Thyroid gland (tissue), 4 donors: ENCODE measurements at regions not wholly inside any gene's neighbourhood (a gene's known extent, or its start where the extent isn't known, plus 50 kb on each side); places are given as distances from the start of the nearest gene placed in this dataset.
"Not testable (repeated sequence)": the region's sequence is repeated elsewhere in the genome, so short reads cannot be mapped to it uniquely, and the experiment has no call there.

Experiments used
- DNase-seq, 2 donors: peaks; one replicate each; pipeline ENCODE4 v3.0.0-alpha.2; 2019
- H3K27ac ChIP-seq, 3 donors: fragments of 200-600 bp; sonication (generic); 1 replicate in 2 of 3; 2 replicates in 1 of 3; pipeline ENCODE4 v1.5.1; 2016 to 2019; ENCODE audit warnings: mild to moderate bottlenecking in 1 of 3, moderate library complexity in 1 of 3
- H3K27me3 ChIP-seq: fragments of 200-600 bp; sonication (generic); one replicate; pipeline ENCODE4 v1.5.1; 2019
- H3K36me3 ChIP-seq, 2 donors: fragments of 200-600 bp; sonication (generic); one replicate each; pipeline ENCODE4 v1.5.1; 2016 to 2019
- H3K4me1 ChIP-seq, 2 donors: fragments of 200-600 bp; sonication (generic); one replicate each; pipeline ENCODE4 v1.5.1; 2017 to 2019
- H3K4me3 ChIP-seq, 3 donors: fragments of 200-600 bp; sonication (generic); replicated peaks in 1 of 3; 1 replicate in 2 of 3; 2 replicates in 1 of 3; pipeline ENCODE4 v1.5.1; 2016; ENCODE audit warnings: mild to moderate bottlenecking in 1 of 3
- H3K9me3 ChIP-seq: fragments of 200-600 bp; sonication (generic); one replicate; pipeline ENCODE4 v1.5.1; 2017
- POLR2A ChIP-seq, 2 donors: fragments of 450-650 bp; IDR thresholded peaks; one replicate each; pipeline ENCODE4 v1.6.1; 2017; ENCODE audit warnings: antibody characterized with exemption in 2 of 2, mild to moderate bottlenecking in 2 of 2, moderate library complexity in 1 of 2
- WGBS, 2 donors: methylation state at CpG; one replicate each; pipeline ENCODE4 v1.1.5; 2017; 5-methylcytosine and 5-hydroxymethylcytosine counted together
- intact Hi-C: fragments of 100-400 bp; cut with DNase I; formaldehyde crosslinking; loops from one replicate; pipeline ENCODE4 v1.15.1; 2023
- TF ChIP-seq, protein P1 (sequence below), 6 experiments: fragments of 200-600 bp in 3 of 6; fragments of 450-650 bp in 3 of 6; sonication (generic) in 3 of 6; IDR thresholded peaks; one replicate each; pipeline ENCODE4 v1.5.1; 2016 to 2019; ENCODE audit warnings: antibody characterized with exemption in 6 of 6, mild to moderate bottlenecking in 2 of 6, inconsistent platforms in 1 of 6, moderate library complexity in 1 of 6

DNA sequence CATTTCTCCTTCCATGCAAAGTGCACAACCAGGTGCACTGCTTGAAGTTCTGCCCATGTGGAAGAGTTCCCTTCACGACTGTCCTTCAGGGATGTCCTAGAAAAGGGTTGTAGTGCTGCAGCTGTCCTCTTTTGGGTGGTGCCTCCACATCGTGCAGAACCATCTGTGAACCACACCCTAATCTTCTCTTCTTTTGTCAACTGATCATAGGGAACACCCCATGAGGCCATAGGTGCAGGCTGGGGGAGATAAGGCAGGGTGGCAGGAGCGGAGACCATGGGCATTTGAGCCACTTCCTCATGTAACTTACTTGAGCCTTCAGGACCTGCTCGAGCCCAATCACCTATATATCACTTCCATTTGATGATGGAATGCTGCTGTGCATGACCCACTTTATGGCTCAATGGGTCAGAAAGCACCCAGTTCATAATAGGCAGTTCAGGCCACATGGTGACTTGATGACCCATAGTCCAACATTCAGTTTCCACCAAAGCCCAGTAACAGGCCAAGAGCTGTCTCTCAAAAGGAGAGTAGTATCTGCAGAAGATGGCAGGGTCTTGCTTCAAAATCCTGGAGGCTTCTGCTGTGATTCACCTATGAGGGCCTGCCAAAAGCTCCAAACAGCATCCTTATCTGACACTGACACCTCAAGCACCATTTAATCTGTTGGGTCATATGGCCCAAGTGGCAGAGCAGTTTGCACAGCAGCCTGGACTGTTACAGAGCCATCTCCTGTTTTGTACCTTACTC is 84.7 kb upstream of the CYRIA start:
- Histone ChIP-seq H3K27me3 (no peaks in the 10 kb centered on the region), H3K27ac (no peak overlapping the region), H3K4me3 (no peak overlapping the region), H3K9me3 (no peaks in the 10 kb centered on the region), H3K4me1 (peaks cover 1 to 8% of the 10 kb centered on the region in 2 donors), H3K36me3 (no peaks in the 10 kb centered on the region)
- 90 to 91% methylated on average over 4 of the region's 4 CpGs for WGBS, 2 donors
- no peak for TF ChIP-seq POLR2A (IDR thresholded peaks at IDR 0.05)
- TF ChIP-seq, protein P1, sequence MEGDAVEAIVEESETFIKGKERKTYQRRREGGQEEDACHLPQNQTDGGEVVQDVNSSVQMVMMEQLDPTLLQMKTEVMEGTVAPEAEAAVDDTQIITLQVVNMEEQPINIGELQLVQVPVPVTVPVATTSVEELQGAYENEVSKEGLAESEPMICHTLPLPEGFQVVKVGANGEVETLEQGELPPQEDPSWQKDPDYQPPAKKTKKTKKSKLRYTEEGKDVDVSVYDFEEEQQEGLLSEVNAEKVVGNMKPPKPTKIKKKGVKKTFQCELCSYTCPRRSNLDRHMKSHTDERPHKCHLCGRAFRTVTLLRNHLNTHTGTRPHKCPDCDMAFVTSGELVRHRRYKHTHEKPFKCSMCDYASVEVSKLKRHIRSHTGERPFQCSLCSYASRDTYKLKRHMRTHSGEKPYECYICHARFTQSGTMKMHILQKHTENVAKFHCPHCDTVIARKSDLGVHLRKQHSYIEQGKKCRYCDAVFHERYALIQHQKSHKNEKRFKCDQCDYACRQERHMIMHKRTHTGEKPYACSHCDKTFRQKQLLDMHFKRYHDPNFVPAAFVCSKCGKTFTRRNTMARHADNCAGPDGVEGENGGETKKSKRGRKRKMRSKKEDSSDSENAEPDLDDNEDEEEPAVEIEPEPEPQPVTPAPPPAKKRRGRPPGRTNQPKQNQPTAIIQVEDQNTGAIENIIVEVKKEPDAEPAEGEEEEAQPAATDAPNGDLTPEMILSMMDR (IDR thresholded peaks at IDR 0.05): no peak
- intact Hi-C loops: no loop called here
- DNase-seq: no peak

DNA sequence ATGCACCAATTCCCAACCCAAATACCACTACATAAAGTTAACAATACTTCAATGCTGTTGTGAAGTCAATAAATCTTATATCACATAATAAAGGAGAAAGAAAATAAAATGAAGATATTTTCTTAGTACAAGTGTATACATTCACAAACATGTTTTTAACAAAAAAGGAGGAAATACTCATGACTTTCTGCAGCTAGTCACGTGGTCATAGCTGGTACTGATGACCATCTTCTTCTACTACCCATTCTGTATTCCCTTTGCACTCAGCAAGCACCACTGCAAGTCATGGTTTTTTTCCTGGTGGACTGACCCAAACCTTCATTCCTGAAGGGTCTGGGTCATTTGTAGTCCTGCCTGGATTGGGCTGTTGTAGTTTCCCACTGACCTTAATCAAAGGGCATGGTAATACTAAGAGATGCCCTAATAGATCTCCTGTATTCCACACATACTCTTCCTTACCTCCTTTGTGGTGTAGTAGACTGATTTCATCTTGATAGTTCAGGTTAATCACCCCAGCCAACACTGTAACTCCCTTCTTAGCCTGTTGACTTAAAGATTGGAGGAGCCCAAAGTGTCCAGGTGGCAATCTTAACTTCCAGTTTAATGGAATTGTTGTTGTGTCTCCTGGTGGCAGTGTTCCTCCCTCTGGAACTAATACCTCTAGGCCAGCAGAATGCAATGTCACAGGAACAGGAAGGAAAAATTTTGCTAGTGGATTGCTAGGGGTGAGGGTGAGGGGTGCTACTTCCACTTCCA is 83.1 kb upstream of the CYRIA start:
- WGBS, 2 donors: 84 to 86% methylated on average over 1 of the region's 1 CpG
- peaks cover 7 to 21% of the 10 kb centered on the region in 2 donors for H3K4me1 ChIP-seq
- intact Hi-C loops, H3K4me3 ChIP-seq, H3K9me3 ChIP-seq, H3K36me3 ChIP-seq, H3K27ac ChIP-seq, H3K27me3 ChIP-seq, DNase-seq: not testable (repeated sequence)

DNA sequence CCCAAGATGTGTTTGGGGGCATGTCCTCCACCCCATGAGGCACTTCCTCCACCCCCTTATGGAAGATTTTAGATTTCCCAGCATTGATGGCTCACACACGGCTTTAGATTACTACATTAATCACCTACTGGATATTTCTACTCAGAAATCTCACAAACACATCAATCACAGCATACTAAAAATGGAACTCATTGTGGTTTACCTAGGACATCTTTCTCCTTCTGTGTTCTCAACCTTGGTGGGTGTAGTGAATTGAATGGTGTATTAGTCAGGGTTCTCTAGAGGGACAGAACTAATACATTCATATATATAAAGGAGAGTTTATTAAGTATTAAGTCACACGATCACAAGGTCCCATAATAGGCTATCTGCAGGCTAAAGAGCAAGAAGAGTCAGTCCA is 82.1 kb upstream of the CYRIA start:
- no peak overlapping the region for H3K27ac ChIP-seq
- WGBS, 2 donors: 92 to 98% methylated on average over 2 of the region's 2 CpGs
- no peaks in the 10 kb centered on the region for H3K9me3 ChIP-seq
- no peak overlapping the region for H3K4me3 ChIP-seq
- intact Hi-C loops: no loop called here
- no peaks in the 10 kb centered on the region for H3K27me3 ChIP-seq
- H3K4me1 ChIP-seq: peaks cover 7 to 21% of the 10 kb centered on the region in 2 donors
- no peak for DNase-seq
- H3K36me3 ChIP-seq: no peaks in the 10 kb centered on the region
- TF ChIP-seq POLR2A (IDR thresholded peaks at IDR 0.05): no peak

DNA sequence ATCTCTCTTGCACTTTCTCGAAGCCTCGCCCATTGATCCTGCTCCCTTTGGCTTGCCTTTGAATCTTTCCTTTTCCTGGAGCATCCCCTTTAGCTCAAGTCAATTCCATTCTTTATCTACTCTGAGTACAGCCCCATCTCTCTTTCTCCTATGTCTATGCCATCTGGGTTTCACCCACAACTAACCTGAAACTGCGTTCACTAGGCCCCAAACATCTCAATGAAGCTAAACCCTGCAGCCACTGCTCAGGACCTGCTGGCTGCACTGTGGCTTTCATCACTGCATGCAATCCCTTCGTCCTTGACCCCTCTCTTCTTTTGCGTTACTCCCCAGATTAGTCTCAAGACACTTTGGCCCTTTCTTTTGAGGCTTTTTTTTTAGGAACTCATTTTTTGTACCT is 81.6 kb upstream of the CYRIA start:
- H3K36me3 ChIP-seq: no peaks in the 10 kb centered on the region
- H3K27ac ChIP-seq: no peak overlapping the region
- intact Hi-C loops: no loop called here
- H3K9me3 ChIP-seq: no peaks in the 10 kb centered on the region
- WGBS, 2 donors: 94 to 95% methylated on average over 5 of the region's 5 CpGs
- no peak for DNase-seq
- H3K4me3 ChIP-seq: no peak overlapping the region
- no peak for TF ChIP-seq POLR2A (IDR thresholded peaks at IDR 0.05)
- TF ChIP-seq, protein P1 (IDR thresholded peaks at IDR 0.05): no peak
- peaks cover 7 to 21% of the 10 kb centered on the region in 2 donors for H3K4me1 ChIP-seq
- no peaks in the 10 kb centered on the region for H3K27me3 ChIP-seq

DNA sequence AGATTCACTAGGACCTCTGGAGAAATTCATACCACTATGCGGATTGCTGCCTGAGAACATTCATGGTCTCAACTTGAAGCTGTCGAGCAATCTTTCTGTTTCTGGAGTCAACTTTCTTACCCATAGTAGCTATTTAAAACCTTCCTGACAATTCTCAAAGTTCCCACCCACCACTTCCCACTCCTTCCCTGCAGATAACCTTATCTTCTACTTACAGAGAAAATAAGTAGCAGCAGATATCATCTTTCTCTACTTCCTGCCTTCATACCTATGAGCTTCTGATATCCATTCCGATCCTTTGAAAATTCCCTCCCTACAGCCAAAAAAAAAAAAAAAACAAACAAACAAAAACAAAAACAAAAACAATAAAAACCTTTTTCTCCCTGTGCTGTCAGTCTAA is 81.2 kb upstream of the CYRIA start:
- no peaks in the 10 kb centered on the region for H3K36me3 ChIP-seq

More for the DNA sequence above, 81.2 kb upstream of the CYRIA start:
- intact Hi-C loops: no loop called here
- TF ChIP-seq POLR2A (IDR thresholded peaks at IDR 0.05): no peak
- TF ChIP-seq, protein P1 (IDR thresholded peaks at IDR 0.05): no peak
- DNase-seq: no peak
- Histone ChIP-seq H3K4me1 (peaks cover 7 to 21% of the 10 kb centered on the region in 2 donors), H3K27ac (no peak overlapping the region), H3K4me3 (no peak overlapping the region), H3K9me3 (no peaks in the 10 kb centered on the region), H3K27me3 (no peaks in the 10 kb centered on the region)
- 85 to 87% methylated on average over 3 of the region's 3 CpGs for WGBS, 2 donors
